ENCODE measurements at regions not wholly inside any gene's neighbourhood (a gene's known extent, or its start where the extent isn't known, plus 50 kb on each side); places are given as distances from the start of the nearest gene placed in this dataset.

DNA sequence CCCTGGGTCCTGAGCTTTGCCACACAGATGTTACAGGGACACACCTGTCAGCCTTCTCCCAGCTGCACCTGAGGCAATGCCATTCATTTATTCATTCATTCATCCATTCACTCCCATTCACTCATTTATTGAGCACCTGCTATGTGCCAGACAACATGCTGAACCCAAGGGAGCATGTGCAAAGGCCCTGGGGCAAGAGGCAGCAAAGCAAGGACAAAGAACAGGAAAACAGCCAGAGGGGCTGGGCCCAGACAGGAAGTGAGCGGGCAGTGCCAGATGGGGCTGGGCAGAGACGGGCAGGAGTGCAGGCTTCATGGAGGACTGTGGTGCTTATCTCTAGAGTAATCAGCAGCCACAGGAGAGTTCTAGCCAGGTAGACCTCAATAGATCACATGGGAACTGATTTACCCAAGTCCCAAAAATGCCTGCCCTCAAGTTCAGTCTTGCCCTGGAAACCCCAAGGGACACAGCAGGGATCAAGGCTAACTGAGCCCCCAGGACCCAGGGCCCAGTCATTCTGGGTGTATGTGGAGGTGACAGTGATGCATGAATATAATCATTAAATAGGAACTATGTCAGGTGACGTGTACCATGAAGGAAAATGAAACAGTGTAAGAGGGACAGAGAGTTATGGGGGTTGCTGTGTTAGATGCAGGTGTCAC, 530.3 kb downstream of the MATN1 start:
- no peak for DNase-seq

DNA sequence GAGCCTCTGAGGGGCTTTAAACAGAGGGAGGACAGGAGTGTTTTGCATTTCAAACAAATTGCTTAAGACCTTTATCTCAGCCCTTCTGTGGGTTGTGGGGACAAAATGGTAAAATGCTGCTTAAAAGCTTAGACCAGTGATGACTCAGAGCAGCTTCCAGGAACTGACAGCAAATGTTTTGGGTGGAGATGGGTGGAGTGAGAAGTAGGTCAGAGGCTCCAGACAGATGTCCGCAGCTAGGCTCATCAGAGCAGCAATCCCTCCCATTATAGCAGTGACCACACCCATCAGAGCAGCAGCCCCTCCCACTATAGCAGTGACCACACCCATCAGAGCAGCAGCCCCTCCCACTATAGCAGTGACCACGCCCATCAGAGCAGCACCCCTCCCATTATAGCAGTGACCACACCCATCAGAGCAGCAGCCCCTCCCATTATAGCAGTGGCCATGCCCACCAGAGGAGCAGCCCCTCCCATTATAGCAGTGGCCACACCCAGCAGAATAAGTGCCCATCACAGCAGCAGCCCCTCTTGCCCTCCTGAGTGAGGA, 532.2 kb downstream of the MATN1 start:
- DNase-seq, result no peak

DNA sequence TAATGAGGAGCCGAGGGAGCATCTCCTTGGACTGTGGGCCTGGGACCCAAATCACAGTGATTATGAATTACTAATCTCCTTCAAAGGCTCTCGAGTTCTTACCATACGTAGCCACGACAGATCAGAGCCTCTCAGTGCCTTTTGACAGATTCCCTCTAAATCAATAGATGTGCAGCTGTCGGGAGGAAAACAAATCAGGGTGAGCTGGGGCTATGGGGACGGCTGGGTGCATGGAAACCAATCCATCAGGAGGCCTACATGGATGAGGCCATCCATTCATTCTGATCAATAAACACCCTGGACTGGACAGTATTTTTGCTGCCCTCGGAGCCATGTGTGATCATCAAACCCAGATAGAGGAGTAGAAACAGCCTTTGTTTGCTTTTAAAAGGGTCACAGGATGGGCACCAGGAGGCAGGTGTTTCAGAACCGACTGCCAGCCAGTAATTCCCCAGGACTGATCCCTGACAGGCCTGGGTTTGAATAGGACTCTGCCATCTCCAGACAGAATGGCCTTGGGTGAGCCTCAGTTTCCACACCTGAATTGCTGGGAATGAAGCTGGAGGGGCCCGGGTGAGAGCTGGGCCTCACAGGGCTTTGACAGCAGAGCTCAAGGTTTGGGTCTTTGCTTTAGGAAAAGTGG, 532.8 kb downstream of the MATN1 start:
- no peak for DNase-seq

GRCh38 chr1:30189818-30190500, 533.4 kb downstream of the MATN1 start:
- DNase-seq, result no peak

- DNase-seq, result no peak
Observed at GRCh38 chr1:30188999-30189398, 534.4 kb downstream of the MATN1 start.

GRCh38 chr1:30188329-30188728, 535.1 kb downstream of the MATN1 start:
- DNase-seq, result no peak

DNA sequence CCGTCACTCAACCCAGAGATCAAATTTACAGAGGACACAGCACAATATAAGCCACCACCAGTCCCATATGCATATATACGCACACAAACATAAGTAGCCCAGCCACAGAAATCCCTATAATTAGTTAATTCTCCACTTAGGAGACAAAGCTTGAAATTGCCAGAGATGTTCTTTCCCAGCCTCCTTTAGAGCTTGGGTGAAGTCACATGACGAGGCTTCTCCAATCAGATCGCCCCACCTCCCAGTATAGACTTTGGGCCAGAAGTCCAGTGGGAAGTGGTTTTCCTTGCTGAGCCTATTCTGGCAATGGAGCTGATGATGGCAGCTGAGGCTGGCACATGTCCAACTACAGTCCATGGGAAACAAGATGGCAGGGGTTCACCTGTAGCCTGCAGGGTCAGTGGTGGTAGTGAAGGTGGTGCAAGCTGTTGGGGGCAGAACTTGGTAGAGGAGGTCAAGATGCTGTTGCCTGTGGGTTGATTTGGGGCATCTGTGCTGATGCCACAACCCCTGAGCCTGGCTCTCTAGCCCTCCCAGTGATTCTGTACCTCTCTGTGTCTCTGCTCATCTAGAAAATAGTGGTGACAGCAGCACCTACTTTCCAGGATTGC, 535.9 kb downstream of the MATN1 start:
- no peak for DNase-seq

DNA sequence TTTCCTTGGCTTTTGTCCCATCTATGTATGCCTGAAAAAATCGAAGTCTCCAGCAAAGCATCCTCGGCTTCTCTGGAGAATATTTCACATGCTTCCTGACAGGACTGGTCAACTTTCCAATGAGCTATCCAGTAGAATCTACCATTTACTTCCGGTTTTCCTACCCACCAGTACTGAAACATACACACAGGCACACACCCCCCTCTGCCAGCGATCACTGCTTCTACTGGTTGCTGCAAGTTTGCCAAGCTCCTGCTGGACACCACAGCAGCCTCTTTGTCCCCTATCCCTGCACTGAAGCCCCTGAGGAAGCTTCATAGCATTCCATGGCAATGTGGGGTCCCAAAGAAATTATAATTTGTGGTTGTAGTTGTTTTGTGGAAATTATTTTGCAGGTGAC, 536.8 kb downstream of the MATN1 start:
- DNase-seq, result no peak

- no peak for DNase-seq
Observed at GRCh38 chr1:30185809-30186208, 537.6 kb downstream of the MATN1 start.

- no peak for DNase-seq
Observed at GRCh38 chr1:30185313-30185712, 538.1 kb downstream of the MATN1 start.

GRCh38 chr1:30184393-30185141, 538.8 kb downstream of the MATN1 start:
- no peak for DNase-seq

DNA sequence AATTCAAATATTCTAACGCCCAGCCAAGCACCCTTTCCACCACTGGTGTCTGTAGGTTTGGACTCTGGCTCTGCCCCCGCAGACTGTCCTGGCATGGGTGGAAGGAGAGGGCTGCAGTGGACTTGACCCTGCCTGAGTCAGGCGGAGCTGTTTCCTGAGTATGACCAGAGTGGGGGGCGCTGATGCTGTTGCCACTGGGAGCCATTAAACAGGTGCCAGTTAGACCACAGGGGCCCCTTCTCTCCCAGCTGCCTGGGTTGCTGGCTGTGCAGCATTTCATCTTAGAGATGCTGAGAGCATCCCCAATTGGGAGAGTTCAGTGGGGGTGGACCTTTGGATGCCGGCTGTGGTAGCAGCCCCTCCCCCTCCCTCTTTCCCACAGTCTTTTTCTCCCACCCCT, 539.5 kb downstream of the MATN1 start:
- no peak for DNase-seq

DNA sequence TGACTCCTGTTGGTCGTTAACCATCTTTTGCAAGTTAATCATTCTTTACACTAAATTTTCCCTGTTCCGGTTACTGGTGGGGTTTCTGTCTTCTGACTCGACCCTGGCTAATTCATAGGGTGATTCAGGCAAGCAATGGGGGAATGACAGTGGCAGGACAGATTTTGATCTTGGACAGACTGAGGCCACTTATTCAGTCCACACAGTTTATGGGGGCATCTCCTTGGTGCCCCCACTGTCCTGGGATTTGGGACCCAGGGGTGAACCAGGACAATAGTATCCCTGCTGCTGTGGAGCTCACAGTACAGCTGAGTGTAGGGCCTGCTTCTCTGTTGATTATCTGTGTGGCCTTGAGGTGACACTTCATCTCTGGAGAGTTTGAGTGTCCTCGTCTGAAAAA, 540.4 kb downstream of the MATN1 start:
- DNase-seq, result no peak

- DNase-seq, result no peak
Observed at GRCh38 chr1:30179942-30180543, 543.3 kb downstream of the MATN1 start.

GRCh38 chr1:30176477-30176876, 546.9 kb downstream of the MATN1 start:
- DNase-seq, result no peak

GRCh38 chr1:30174499-30174898, 548.9 kb downstream of the MATN1 start:
- no peak for DNase-seq

GRCh38 chr1:30173560-30173959, 549.8 kb downstream of the MATN1 start:
- no peak for DNase-seq

GRCh38 chr1:30172757-30173156, 550.6 kb downstream of the MATN1 start:
- no peak for DNase-seq

- DNase-seq, result no peak
Observed at GRCh38 chr1:30172299-30172694, 551.1 kb downstream of the MATN1 start.

- no peak for DNase-seq
Observed at GRCh38 chr1:30171537-30172298, 551.7 kb downstream of the MATN1 start.

DNA sequence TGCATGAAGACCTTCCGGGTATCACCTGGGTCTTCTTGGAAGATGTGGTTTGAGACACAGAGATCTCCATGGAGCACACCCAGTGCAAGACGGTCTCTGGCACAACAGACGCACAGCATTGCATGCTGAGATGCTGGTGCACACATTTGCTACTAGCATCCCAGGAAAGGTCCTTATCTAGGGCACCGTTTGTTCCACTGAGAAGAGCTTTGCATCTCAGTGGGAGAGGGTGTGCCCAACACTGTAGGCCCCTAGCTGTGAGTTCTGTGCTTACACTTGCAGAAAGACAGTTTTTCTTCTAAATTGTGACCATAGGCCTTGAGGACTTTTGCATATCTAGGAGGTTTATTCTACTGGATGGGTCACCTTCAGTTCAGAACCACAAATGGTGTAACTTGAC, 554.1 kb downstream of the MATN1 start:
- DNase-seq, result no peak

DNA sequence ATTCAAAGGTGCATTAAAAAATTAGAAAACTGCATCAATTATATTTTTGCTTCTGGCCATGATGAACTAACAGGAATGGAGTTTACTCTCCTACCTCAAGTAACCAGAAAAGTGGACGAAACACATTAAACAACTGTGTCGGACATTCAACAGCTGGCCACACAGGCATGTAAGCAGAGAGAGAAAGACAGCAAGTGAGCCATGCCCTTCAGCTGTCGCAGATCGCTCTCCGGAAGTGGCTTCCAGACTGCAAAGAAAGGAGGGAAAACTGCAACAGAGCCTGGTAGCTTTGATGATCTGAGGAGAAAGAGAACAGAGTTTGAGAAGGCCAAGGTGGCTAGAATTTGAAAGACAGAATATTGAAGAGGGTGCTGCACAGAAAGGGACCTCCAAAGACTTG, 557.2 kb downstream of the MATN1 start:
- no peak for DNase-seq
